Smooth muscle cell (in vitro differentiated cells): ENCODE measurements at regions not wholly inside any gene's neighbourhood (a gene's known extent, or its start where the extent isn't known, plus 50 kb on each side); places are given as distances from the start of the nearest gene placed in this dataset.
A peak's percentile ranks its signal among the peaks of the same experiment; 100 is the strongest.

Experiments used
- DNase-seq: peaks from one replicate; lab custom pipeline; 2025; ENCODE audit not compliant: unreplicated experiment; lab: John Stamatoyannopoulos, UW
- H2AFZ ChIP-seq: fragments of 200-600 bp; sonication (generic); 2 replicates; pipeline ENCODE4 v1.6.0; 2016; ENCODE audit warnings: antibody characterized with exemption, low read depth, mild to moderate bottlenecking
- H3F3A ChIP-seq: fragments of 200-600 bp; sonication (generic); 2 replicates; pipeline ENCODE4 v1.6.0; 2017; ENCODE audit warnings: antibody characterized with exemption, low read depth
- H3K27ac ChIP-seq: fragments of 200-600 bp; sonication (generic); 2 replicates; pipeline ENCODE4 v1.5.1; 2016; ENCODE audit warnings: low read depth, mild to moderate bottlenecking
- H3K27me3 ChIP-seq: fragments of 200-600 bp; sonication (generic); 2 replicates; pipeline ENCODE4 v1.6.1; 2016; ENCODE audit warnings: low read depth, mild to moderate bottlenecking
- H3K36me3 ChIP-seq: fragments of 200-600 bp; sonication (generic); 2 replicates; pipeline ENCODE4 v1.5.1; 2016; ENCODE audit warnings: low read depth
- H3K4me1 ChIP-seq: fragments of 200-600 bp; sonication (generic); 2 replicates; pipeline ENCODE4 v1.5.1; 2016; ENCODE audit warnings: low read depth
- H3K4me2 ChIP-seq: fragments of 200-600 bp; sonication (generic); 2 replicates; pipeline ENCODE4 v1.6.0; 2016; ENCODE audit warnings: mild to moderate bottlenecking
- H3K4me3 ChIP-seq: fragments of 200-600 bp; sonication (generic); 2 replicates; pipeline ENCODE4 v1.5.1; 2016; ENCODE audit warnings: mild to moderate bottlenecking
- H3K79me2 ChIP-seq: fragments of 200-600 bp; sonication (generic); 2 replicates; pipeline ENCODE4 v1.6.0; 2016; ENCODE audit warnings: low read depth, mild to moderate bottlenecking
- H3K9ac ChIP-seq: fragments of 200-600 bp; sonication (generic); 2 replicates; pipeline ENCODE4 v1.6.0; 2016; ENCODE audit warnings: low read depth
- H3K9me3 ChIP-seq: fragments of 200-600 bp; sonication (generic); replicated peaks from 2 replicates; pipeline ENCODE4 v1.5.1; 2016; ENCODE audit warnings: low read depth
- H4K20me1 ChIP-seq: fragments of 200-600 bp; sonication (generic); 2 replicates; pipeline ENCODE4 v1.6.0; 2016; ENCODE audit warnings: low read depth
- CTCF ChIP-seq: fragments of 200-600 bp; sonication (generic); IDR thresholded peaks from 2 replicates; pipeline ENCODE4 v1.5.1; 2017; ENCODE audit warnings: borderline replicate concordance, mild to moderate bottlenecking, antibody characterized with exemption; ENCODE audit not compliant: insufficient read depth, poor library complexity, severe bottlenecking
- WGBS: methylation state at CpG from one replicate; pipeline ENCODE4 v1.1.7; 2016; ENCODE audit warnings: low lambda C conversion rate; 5-methylcytosine and 5-hydroxymethylcytosine counted together

DNA sequence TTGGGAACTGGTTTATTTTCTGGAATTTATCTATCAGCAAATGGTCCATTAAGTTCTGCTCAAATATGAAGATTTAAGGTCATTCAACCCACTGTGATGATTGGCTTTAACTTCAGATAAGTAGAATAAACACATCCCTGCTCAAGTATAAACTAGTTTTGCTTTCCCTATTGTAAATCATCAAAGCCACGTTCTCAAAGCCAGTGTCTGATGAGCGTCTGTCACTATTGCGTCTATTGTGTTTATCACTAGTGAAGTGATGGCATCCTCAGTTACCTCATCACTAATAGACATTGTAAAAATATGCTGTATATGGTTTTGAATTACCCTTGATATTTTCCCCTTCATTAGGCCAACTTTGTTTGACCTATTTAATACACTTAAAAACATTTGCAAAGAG is 351.3 kb downstream of the BCAT1 start:
- Histone ChIP-seq H3K4me1 (no peaks in the 10 kb centered on the region), H3K4me3 (no peak overlapping the region), H3K36me3 (no peaks in the 10 kb centered on the region), H3F3A (peaks cover 3% of the 10 kb centered on the region), H3K9me3 (no peaks in the 10 kb centered on the region), H3K27me3 (no peaks in the 10 kb centered on the region), H3K9ac (no peak overlapping the region), H3K79me2 (no peaks in the 10 kb centered on the region), H2AFZ (peak overlapping the region; percentile 56), H3K27ac (no peak overlapping the region), H3K4me2 (no peak overlapping the region), H4K20me1 (no peaks in the 10 kb centered on the region)
- 57% methylated on average over 3 of the region's 3 CpGs for WGBS
- TF ChIP-seq CTCF: no peak
- DNase-seq: no peak

- TF ChIP-seq CTCF: peak; percentile 70
- H3K4me1 ChIP-seq: no peaks in the 10 kb centered on the region
- no peak overlapping the region for H2AFZ ChIP-seq
- H3K79me2 ChIP-seq: no peaks in the 10 kb centered on the region
- H3K27me3 ChIP-seq: no peaks in the 10 kb centered on the region
- H3K27ac ChIP-seq: no peak overlapping the region
- H3K4me3 ChIP-seq: no peak overlapping the region
- peaks cover 3% of the 10 kb centered on the region for H3F3A ChIP-seq
- no peaks in the 10 kb centered on the region for H4K20me1 ChIP-seq
- no peaks in the 10 kb centered on the region for H3K36me3 ChIP-seq
- peak overlapping the region; percentile 26 for H3K4me2 ChIP-seq
- no peak overlapping the region for H3K9ac ChIP-seq
- WGBS: 49% methylated on average over 2 of the region's 2 CpGs
- DNase-seq: no peak
- H3K9me3 ChIP-seq: no peaks in the 10 kb centered on the region
Observed at GRCh38 chr12:24596768-24597388, 352.0 kb downstream of the BCAT1 start.

DNA sequence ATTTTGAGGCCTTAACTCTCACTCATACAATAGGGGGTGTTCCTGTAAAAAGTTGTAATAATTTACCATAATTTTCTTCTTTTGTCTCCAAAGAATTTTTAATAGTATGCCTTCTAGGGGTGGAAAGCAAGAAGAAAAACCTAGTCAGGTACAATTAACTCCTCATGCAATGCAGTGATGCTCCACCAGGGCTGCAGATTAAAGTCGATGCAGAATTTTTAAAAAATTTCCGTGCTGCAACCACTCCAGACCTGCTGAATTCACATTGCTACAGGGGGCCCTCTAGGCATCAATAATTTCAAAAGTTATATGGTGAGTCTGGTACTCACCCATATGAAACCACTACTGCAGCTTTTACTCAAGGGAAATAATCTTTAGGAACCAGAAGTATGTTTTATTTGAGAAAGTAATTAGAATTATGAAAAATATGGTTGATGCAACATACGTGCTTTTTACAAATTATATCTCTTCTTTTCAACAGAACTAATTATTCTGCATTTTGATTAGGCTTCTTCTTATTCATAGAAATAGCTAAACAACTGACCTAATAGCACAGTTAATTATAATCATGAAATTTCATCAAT is 353.2 kb downstream of the BCAT1 start:
- 62% methylated on average over 3 of the region's 3 CpGs for WGBS
- no peak overlapping the region for H3K4me2 ChIP-seq
- H3K36me3 ChIP-seq: no peaks in the 10 kb centered on the region
- DNase-seq: no peak
- H3F3A ChIP-seq: peaks cover 3% of the 10 kb centered on the region
- H3K27ac ChIP-seq: no peak overlapping the region
- no peaks in the 10 kb centered on the region for H4K20me1 ChIP-seq
- no peaks in the 10 kb centered on the region for H3K79me2 ChIP-seq
- no peak overlapping the region for H3K9ac ChIP-seq
- H3K9me3 ChIP-seq: no peaks in the 10 kb centered on the region
- no peak overlapping the region for H3K4me3 ChIP-seq
- no peaks in the 10 kb centered on the region for H3K4me1 ChIP-seq
- H2AFZ ChIP-seq: peak overlapping the region; percentile 38
- peak; percentile 49 for TF ChIP-seq CTCF
- H3K27me3 ChIP-seq: no peaks in the 10 kb centered on the region

GRCh38 chr12:24591715-24592440 is 357.0 kb downstream of the BCAT1 start:
- H3K27me3 ChIP-seq: no peaks in the 10 kb centered on the region
- no peaks in the 10 kb centered on the region for H3K79me2 ChIP-seq
- no peaks in the 10 kb centered on the region for H3F3A ChIP-seq
- H3K36me3 ChIP-seq: no peaks in the 10 kb centered on the region
- no peaks in the 10 kb centered on the region for H4K20me1 ChIP-seq
- H3K4me1 ChIP-seq: no peaks in the 10 kb centered on the region
- H3K9ac ChIP-seq: no peak overlapping the region
- H2AFZ ChIP-seq: peak overlapping the region; percentile 9
- H3K9me3 ChIP-seq: no peaks in the 10 kb centered on the region
- no peak overlapping the region for H3K4me3 ChIP-seq
- 93% methylated on average over 1 of the region's 1 CpG for WGBS
- no peak for DNase-seq
- no peak for TF ChIP-seq CTCF
- no peak overlapping the region for H3K27ac ChIP-seq
- no peak overlapping the region for H3K4me2 ChIP-seq
